Endothelial cell of umbilical vein (primary cell): ENCODE measurements at regions not wholly inside any gene's neighbourhood (a gene's known extent, or its start where the extent isn't known, plus 50 kb on each side); places are given as distances from the start of the nearest gene placed in this dataset.

Source experiments
- BruUV-seq: library from RNA; stranded (reverse); fragments of 400-500 nt; replicated peaks from 2 replicates; lab custom pipeline; 2021; lab: Mats Ljungman, UMichigan
- CTCF ChIA-PET: fragments of 300-600, 350-600 bp; sonication (Branson Sonifier 250); formaldehyde crosslinking; loops from one replicate; lab custom pipeline; 2021; ENCODE audit warnings: antibody characterized with exemption, inconsistent platforms; lab: Charles Lee
- POLR2A ChIA-PET: fragments of 300-600, 350-600 bp; sonication (Branson Sonifier 250); formaldehyde crosslinking; loops from one replicate; lab custom pipeline; 2021; ENCODE audit warnings: antibody characterized with exemption, inconsistent platforms; lab: Charles Lee
- DNase-seq: peaks from one replicate; pipeline ENCODE4 v3.0.0-alpha.2; 2011; ENCODE audit warnings: low read depth, low spot score
- FAIRE-seq: peaks from 2 replicates; lab custom pipeline; 2011; peaks lifted over from hg19 to GRCh38; lab: Jason Lieb, UNC
- H2AFZ ChIP-seq: 2 replicates; pipeline ENCODE4 v1.6.0; 2012; ENCODE audit warnings: low read depth, low read length, control low read depth, inconsistent platforms
- H3K27ac ChIP-seq: 2 replicates; pipeline ENCODE4 v1.5.1; 2011; ENCODE audit warnings: low read depth, mild to moderate bottlenecking, control low read depth, low read length, moderate library complexity; ENCODE audit not compliant: insufficient read depth
- H3K27me3 ChIP-seq, 2 experiments: 2 replicates each; pipeline versions ENCODE4 v1.6.0 to v1.6.1; 2011; ENCODE audit warnings: low read length in 2 of 2, mixed read lengths in 1 of 2; ENCODE audit not compliant: control insufficient read depth in 2 of 2, insufficient read depth in 2 of 2
- H3K36me3 ChIP-seq, 2 experiments: 2 replicates in 1 of 2; 3 replicates in 1 of 2; pipeline ENCODE4 v1.5.1; 2011; ENCODE audit warnings: low read length in 2 of 2, mild to moderate bottlenecking in 1 of 2, moderate library complexity in 1 of 2; ENCODE audit not compliant: control insufficient read depth in 2 of 2, insufficient read depth in 2 of 2; ENCODE audit errors: extremely low read depth in 1 of 2
- H3K4me1 ChIP-seq: 3 replicates; pipeline ENCODE4 v1.5.1; 2011; ENCODE audit warnings: mild to moderate bottlenecking, low read length; ENCODE audit not compliant: control insufficient read depth, insufficient read depth; ENCODE audit errors: extremely low read depth
- H3K4me2 ChIP-seq: 2 replicates; pipeline ENCODE4 v1.6.1; 2011; ENCODE audit warnings: low read length, control low read depth, mixed read lengths; ENCODE audit not compliant: insufficient read depth
- H3K4me3 ChIP-seq, 3 experiments: fragments of 200-600 bp in 1 of 3; sonication (generic), shearing (Covaris generic) in 1 of 3; replicated peaks in 1 of 3; 2 replicates each; pipeline ENCODE4 v1.5.1; 2011 to 2016; ENCODE audit warnings: control low read depth in 3 of 3, low read length in 3 of 3, mild to moderate bottlenecking in 2 of 3, inconsistent platforms in 1 of 3, low read depth in 1 of 3, moderate library complexity in 1 of 3; ENCODE audit not compliant: insufficient read depth in 1 of 3
- H3K79me2 ChIP-seq: 2 replicates; pipeline ENCODE4 v1.6.0; 2012; ENCODE audit warnings: low read length, inconsistent platforms; ENCODE audit not compliant: control insufficient read depth, insufficient read depth
- H3K9ac ChIP-seq: replicated peaks from 2 replicates; pipeline ENCODE3; 2011; ENCODE audit warnings: low read length, control low read depth; ENCODE audit not compliant: insufficient read depth; ENCODE audit errors: extremely low read depth
- H3K9me1 ChIP-seq: replicated peaks from 3 replicates; pipeline ENCODE4 v1.6.0; 2011; ENCODE audit warnings: mild to moderate bottlenecking, low read length; ENCODE audit not compliant: control insufficient read depth, insufficient read depth; ENCODE audit errors: extremely low read depth
- H3K9me3 ChIP-seq: replicated peaks from 2 replicates; pipeline ENCODE4 v1.5.1; 2012; ENCODE audit warnings: low read length, inconsistent platforms; ENCODE audit not compliant: control insufficient read depth, insufficient read depth
- H4K20me1 ChIP-seq: replicated peaks from 2 replicates; pipeline ENCODE3; 2011; ENCODE audit warnings: mild to moderate bottlenecking, low read length; ENCODE audit not compliant: control insufficient read depth, insufficient read depth; ENCODE audit errors: extremely low read depth
- EZH2 ChIP-seq: IDR thresholded peaks from 2 replicates; pipeline ENCODE4 v1.6.1; 2012; ENCODE audit warnings: borderline replicate concordance, low read depth, mild to moderate bottlenecking, moderate library complexity, low read length, inconsistent platforms; ENCODE audit not compliant: severe bottlenecking
- FOS ChIP-seq: IDR thresholded peaks from 2 replicates; pipeline ENCODE4 v1.6.1; 2011; ENCODE audit warnings: mild to moderate bottlenecking, low read length, moderate library complexity, borderline replicate concordance; ENCODE audit not compliant: insufficient read depth
- GATA2 ChIP-seq: IDR thresholded peaks from 2 replicates; pipeline ENCODE4 v1.7.0; 2011; ENCODE audit warnings: low read depth, mild to moderate bottlenecking, moderate library complexity, mixed read lengths, low read length; ENCODE audit not compliant: insufficient read length, insufficient read depth
- JUN ChIP-seq: IDR thresholded peaks from 2 replicates; pipeline ENCODE4 v1.6.1; 2011; ENCODE audit warnings: borderline replicate concordance, low read depth; ENCODE audit not compliant: insufficient read length, insufficient read depth
- MYC ChIP-seq: IDR thresholded peaks from one replicate; pipeline ENCODE4 v1.6.1; 2011; ENCODE audit warnings: mild to moderate bottlenecking, low read depth, low read length
- POLR2A ChIP-seq: IDR thresholded peaks from 2 replicates; pipeline ENCODE4 v1.6.1; 2012; ENCODE audit warnings: low read depth, mild to moderate bottlenecking, control low read depth, low read length
- POLR2AphosphoS5 ChIP-seq: IDR thresholded peaks from 2 replicates; pipeline ENCODE4 v1.6.1; 2012; ENCODE audit warnings: low read depth, mild to moderate bottlenecking, control low read depth, low read length, moderate library complexity; ENCODE audit not compliant: insufficient read depth
- dilution Hi-C: fragments of 300-500 bp; cut with MboI; formaldehyde crosslinking; loops from one replicate; pipeline ENCODE4 v1.15.0; 2019; ENCODE audit warnings: low sequenced_read_pairs; ENCODE audit not compliant: extremely low pct_ligation_motif_present
- intact Hi-C: fragments of 100-400 bp; cut with micrococcal nuclease; formaldehyde crosslinking; loops from one replicate; pipeline ENCODE4 v1.10.0; 2022
- TF ChIP-seq, protein P1 (sequence below), 2 donors: IDR thresholded peaks; 1 replicate in 1 of 2; 2 replicates in 1 of 2; pipeline ENCODE4 v1.5.1; 2011; ENCODE audit warnings: low read length in 2 of 2, mild to moderate bottlenecking in 2 of 2, moderate library complexity in 2 of 2, control low read depth in 1 of 2, inconsistent platforms in 1 of 2, low read depth in 1 of 2; ENCODE audit not compliant: insufficient read depth in 1 of 2; ENCODE audit errors: extremely low read depth in 1 of 2
- TF ChIP-seq, protein P2 (sequence below): IDR thresholded peaks from 2 replicates; pipeline ENCODE4 v1.6.1; 2011; ENCODE audit not compliant: insufficient read depth, insufficient read length

GRCh38 chr2:221972813-221973478 is 325.9 kb downstream of the PAX3 start:
- no peaks in the 10 kb centered on the region for H4K20me1 ChIP-seq
- TF ChIP-seq MYC (no peak), EZH2 (no peak), POLR2A (no peak), GATA2 (no peak), JUN (no peak), FOS (no peak), POLR2AphosphoS5 (no peak)
- TF ChIP-seq, protein P1, sequence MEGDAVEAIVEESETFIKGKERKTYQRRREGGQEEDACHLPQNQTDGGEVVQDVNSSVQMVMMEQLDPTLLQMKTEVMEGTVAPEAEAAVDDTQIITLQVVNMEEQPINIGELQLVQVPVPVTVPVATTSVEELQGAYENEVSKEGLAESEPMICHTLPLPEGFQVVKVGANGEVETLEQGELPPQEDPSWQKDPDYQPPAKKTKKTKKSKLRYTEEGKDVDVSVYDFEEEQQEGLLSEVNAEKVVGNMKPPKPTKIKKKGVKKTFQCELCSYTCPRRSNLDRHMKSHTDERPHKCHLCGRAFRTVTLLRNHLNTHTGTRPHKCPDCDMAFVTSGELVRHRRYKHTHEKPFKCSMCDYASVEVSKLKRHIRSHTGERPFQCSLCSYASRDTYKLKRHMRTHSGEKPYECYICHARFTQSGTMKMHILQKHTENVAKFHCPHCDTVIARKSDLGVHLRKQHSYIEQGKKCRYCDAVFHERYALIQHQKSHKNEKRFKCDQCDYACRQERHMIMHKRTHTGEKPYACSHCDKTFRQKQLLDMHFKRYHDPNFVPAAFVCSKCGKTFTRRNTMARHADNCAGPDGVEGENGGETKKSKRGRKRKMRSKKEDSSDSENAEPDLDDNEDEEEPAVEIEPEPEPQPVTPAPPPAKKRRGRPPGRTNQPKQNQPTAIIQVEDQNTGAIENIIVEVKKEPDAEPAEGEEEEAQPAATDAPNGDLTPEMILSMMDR (IDR thresholded peaks at IDR 0.05; ENCODE audit: extremely low read depth in 1 of 2, insufficient read depth in 1 of 2, low read depth in 1 of 2, low read length in 2 of 2), result no peak
- TF ChIP-seq, protein P2, sequence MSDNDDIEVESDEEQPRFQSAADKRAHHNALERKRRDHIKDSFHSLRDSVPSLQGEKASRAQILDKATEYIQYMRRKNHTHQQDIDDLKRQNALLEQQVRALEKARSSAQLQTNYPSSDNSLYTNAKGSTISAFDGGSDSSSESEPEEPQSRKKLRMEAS, result no peak
- intact Hi-C loops, result no loop called here
- ChIA-PET CTCF (no interaction called here), POLR2A (no interaction called here)
- H3K79me2 ChIP-seq, result no peaks in the 10 kb centered on the region
- H3K27ac ChIP-seq, result no peak overlapping the region
- H3K36me3 ChIP-seq, result no peaks in the 10 kb centered on the region
- BruUV-seq, result no TSS peak
- no peak overlapping the region for H3K4me3 ChIP-seq
- H3K27me3 ChIP-seq, result no peaks in the 10 kb centered on the region
- H3K4me1 ChIP-seq, result no peaks in the 10 kb centered on the region
- no peak overlapping the region for H3K9ac ChIP-seq
- H3K9me1 ChIP-seq, result no peaks in the 10 kb centered on the region
- H3K4me2 ChIP-seq, result no peak overlapping the region
- no peaks in the 10 kb centered on the region for H3K9me3 ChIP-seq
- no peak for DNase-seq
- H2AFZ ChIP-seq, result no peak overlapping the region
- no peak for FAIRE-seq
- dilution Hi-C loops, result no loop called here
